ENCODE measurements at regions not wholly inside any gene's neighbourhood (a gene's known extent, or its start where the extent isn't known, plus 50 kb on each side); places are given as distances from the start of the nearest gene placed in this dataset.

DNA sequence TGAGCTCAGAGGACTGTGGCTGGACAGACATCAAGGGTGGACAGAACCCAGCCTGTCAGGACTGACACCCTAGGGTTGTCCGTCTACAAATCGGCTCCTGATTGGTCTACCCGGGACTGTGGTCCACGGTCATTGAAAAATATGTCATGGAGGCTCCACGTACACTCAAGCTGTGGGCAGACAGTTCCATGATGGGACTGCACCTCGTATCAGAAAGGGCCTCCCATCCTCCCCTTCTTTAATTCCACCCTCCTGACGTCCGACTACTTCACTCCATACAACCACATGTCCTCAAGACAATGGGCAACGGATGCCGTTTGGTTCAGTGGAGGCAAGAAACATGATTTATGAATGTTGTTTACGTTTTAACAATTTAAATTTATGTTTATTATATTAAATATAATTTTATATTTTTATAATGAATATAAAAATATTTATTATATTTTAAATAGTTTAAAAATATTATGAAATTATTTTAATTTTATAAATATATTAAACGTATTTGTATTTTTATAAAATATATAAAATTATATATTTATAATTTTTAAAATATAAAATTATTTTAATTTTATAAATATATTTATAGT, 58.0 kb upstream of the SHOX start:
- TF ChIP-seq, protein P1, sequence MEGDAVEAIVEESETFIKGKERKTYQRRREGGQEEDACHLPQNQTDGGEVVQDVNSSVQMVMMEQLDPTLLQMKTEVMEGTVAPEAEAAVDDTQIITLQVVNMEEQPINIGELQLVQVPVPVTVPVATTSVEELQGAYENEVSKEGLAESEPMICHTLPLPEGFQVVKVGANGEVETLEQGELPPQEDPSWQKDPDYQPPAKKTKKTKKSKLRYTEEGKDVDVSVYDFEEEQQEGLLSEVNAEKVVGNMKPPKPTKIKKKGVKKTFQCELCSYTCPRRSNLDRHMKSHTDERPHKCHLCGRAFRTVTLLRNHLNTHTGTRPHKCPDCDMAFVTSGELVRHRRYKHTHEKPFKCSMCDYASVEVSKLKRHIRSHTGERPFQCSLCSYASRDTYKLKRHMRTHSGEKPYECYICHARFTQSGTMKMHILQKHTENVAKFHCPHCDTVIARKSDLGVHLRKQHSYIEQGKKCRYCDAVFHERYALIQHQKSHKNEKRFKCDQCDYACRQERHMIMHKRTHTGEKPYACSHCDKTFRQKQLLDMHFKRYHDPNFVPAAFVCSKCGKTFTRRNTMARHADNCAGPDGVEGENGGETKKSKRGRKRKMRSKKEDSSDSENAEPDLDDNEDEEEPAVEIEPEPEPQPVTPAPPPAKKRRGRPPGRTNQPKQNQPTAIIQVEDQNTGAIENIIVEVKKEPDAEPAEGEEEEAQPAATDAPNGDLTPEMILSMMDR (IDR thresholded peaks at IDR 0.05; ENCODE audit: borderline replicate concordance, extremely low read depth, low read length, poor library complexity, severe bottlenecking), result no peak
- TF ChIP-seq EZH2 (IDR thresholded peaks at IDR 0.05; ENCODE audit: borderline replicate concordance, low read depth, low read length, severe bottlenecking), result no peak
